Hematopoietic multipotent progenitor cell treated with erythropoietin and hydrocortisone succinate and interleukin-3 and kit ligand, for 8 days (in vitro differentiated cells): ENCODE measurements at regions not wholly inside any gene's neighbourhood (a gene's known extent, or its start where the extent isn't known, plus 50 kb on each side); places are given as distances from the start of the nearest gene placed in this dataset.

Experiments
- DNase-seq: peaks from one replicate; pipeline ENCODE4 v3.0.0-alpha.2; 2015

DNA sequence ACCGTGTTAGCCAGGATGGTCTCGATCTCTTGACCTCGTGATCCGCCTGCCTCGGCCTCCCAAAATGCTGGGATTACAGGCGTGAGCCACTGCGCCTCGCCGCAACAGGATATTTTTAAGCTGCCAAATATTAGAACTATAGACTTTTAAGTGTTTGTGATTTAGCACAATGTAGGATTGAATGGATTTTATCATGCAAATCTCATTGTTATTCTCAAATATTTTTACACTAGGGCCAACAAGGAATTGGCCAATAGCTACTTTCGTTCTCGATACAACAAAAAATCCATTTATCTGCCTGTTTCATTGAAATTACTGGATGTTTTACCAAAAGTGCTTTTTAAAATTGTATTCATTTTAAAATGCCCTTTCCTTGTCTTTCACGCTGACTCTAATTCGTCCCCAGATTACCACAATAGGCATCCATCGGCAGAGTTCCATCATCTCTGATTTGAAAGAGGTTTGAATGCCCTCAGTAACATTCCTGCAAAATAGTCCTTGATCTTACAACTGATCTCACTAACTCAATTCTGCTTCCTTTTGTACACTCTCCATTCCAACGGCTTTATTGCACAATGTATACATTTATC, 99.6 kb upstream of the ROBO2 start:
- no peak for DNase-seq

DNA sequence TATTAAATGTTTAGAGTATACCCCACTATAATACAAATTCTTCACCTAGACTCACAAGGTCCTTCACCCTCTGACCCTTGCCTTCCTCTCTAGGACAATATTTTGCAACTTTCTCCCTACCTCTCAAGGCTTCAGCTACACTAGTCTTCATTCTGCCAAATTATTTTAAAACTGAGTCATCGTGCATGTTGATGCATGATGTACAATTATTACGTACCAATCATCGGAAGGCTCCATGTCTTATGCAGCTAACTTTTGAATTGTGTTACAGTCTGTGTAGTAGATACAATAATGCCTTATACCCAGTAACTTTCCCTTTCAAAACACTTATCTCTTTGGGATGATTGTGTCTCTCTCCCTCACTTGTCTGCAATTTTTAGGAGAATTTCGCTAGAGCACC, 98.5 kb upstream of the ROBO2 start:
- no peak for DNase-seq

DNA sequence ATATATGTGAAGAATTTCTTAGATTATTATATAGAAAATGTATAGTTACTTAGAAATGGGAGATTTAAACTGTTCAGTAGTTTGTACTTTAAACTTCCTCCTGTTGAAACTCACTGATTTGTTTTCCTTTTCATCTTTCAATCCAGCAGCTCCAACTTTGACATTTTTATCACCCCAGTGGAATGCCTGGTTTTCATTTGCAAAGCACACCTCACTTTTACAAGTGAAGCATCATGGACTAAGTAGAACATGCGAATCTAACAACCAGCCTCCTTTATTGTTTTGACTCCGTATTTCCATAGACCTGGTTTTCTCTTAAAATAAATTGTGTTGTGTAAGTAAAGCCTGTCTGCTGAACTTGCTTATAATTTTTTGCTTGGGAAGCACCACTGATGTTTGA, 97.8 kb upstream of the ROBO2 start:
- no peak for DNase-seq

DNA sequence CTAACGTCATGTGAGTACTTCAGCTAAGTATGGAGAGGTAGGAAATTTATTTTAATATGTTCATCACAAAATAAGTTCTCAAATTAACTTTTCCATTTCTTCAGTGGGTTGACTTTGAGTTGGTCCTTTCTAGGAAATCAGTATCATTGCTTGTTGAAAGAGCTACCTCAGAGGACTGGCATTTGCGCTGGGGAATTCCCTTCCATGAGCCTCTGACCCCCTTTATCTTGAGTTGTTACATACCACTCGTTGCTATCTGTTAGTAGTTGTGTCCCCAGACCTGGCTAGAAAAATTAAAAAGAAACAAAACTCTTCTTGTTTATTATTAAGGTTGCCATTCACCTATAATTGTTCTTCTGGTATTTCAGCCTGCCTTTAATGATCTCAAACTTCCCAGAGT, 96.8 kb upstream of the ROBO2 start:
- DNase-seq, result no peak

DNA sequence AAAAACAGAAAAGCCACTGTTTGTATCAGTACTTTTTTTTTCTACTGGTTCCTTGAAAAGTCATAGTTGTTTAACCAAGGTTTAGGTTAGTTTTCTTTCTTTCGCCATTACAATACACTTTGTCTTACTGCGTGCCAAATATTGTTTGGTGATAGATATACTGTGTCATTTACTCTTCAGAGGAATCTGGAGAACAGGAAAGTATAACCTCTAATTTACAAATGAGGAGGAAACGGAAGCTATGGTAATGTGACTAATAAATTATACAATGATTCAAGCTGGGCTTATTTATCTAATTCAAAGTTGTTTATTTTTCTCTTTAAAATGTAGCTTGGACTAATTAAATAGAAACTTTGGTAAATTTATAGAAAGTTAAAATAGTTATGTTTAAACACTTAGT, 96.2 kb upstream of the ROBO2 start:
- DNase-seq, result no peak

DNA sequence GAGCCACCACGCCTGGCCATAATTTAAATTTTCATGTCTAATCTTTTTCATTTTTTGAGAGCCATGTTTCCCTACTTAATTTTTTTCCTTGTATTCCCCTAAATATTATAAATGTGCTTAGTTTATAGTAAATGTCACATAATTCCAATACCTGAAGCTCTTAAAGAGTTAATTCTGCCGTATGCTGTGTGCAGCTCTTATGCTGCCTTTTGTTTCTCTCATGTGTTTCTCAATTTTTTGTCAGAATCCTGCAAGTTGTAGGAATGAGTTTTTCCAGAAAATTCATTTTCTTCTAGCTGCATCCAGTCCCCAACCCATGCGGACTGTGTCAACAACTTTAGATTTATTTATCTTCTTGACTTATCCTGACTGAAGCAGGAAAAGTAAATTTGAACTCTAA, 90.9 kb upstream of the ROBO2 start:
- DNase-seq, result no peak

DNA sequence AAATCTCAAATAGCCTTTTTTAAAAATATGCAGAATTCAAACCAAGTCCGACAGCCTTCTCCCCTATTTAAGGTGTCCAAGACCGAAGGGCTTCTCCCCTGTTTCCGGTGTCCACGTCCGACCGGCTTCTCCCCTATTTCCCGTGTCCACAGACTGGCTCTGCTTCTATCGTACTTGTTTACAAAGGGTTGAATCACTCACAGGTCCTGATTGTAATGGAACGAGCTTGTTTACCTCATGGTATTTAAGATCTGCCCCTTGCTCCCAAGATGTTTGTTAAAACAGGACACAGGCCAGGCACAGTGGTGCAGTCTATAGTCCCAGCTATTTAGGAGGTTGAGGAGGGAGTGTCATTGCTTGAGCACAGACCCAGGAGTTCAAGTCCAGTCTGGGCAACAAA, 90.4 kb upstream of the ROBO2 start:
- DNase-seq, result no peak

DNA sequence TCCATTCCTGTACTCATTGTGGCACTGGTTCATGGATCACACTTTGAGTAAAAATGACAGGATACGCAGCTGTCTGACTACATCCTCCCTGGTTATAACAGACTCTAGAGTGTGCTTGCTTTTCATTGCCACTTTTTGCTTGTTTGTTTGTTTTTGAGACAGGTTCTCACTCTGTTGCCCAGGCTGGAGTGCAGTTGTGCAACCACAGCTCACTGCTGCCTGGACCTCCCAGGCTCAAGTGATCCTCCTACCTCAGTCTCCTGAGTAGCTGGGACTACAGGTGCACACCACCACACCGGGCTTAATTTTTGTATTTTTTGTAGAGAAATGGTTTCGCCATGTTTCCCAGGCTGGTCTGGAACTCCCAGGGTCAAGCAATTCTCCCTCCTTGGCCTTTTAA, 89.3 kb upstream of the ROBO2 start:
- no peak for DNase-seq

DNA sequence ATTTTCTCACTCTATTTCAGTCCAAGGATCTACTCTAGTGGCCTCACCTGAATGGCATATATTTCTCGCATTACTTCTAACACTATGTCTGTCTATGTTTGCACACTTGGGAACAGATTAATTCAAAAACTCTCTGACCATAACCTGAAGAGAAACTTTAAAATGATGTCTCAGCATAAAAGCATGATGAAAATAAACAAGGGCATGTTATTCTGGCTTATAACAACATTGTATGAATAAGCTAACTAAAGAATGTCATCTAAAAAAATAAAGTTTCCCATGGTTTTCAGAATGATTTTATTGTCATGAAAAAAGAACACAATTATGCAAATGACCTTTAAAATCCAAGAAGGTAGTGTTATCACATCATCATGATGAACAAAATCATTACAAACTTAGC, 85.5 kb upstream of the ROBO2 start:
- DNase-seq, result no peak

DNA sequence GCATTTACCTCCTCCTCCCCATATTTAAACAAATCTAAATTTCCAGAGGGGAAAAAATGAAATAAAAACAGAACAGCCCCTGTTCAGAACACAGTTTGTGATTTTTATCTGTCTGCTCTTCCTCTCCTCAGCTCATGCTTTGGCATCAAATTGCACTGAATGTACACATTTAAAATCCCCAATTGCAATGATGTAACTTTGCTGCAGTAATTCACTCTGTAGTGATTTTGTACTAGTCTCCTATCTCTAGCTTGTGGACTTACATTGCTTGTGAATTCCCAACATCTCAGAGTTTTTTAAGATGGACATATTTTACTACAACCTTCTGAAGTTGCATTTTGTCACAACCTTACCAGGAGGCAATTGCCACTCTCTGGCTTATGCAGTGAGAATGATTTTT, 81.6 kb upstream of the ROBO2 start:
- DNase-seq, result no peak

DNA sequence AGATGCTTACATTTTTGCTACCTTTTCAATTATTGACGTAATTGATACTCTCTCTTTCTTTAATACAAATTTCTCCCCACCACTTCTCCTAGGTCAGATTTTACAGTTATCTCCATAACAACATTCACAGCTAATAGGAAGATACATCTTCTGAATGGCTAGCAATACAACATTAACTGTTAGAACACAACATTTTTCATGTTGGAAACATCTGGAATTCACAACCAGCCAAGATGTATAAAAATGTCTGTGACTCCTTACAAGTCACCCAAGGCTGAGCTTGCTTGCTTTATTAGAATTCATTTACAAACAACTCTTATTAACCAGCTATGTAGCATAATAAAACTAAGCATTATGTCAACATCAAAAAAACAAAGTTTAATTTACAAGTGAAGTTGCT, 81.0 kb upstream of the ROBO2 start:
- DNase-seq, result no peak

DNA sequence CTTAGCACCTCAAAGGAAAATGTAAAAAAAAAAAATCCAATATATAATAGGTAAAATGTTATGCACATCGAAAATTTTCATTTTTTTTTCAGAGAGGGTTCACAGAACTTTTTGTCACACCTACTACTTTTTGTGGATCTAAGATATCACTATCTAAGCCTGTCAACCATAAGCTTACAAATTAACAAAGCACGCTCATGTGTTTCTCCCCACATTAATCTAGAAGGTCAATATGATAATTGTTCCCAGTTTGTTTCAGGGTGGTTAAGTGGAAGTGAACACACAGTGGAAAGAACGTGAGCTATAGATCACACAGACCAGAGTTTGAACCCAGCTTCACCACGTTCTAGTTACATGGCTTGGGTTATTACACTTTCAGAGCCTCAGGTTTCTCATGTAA, 78.6 kb upstream of the ROBO2 start:
- no peak for DNase-seq

DNA sequence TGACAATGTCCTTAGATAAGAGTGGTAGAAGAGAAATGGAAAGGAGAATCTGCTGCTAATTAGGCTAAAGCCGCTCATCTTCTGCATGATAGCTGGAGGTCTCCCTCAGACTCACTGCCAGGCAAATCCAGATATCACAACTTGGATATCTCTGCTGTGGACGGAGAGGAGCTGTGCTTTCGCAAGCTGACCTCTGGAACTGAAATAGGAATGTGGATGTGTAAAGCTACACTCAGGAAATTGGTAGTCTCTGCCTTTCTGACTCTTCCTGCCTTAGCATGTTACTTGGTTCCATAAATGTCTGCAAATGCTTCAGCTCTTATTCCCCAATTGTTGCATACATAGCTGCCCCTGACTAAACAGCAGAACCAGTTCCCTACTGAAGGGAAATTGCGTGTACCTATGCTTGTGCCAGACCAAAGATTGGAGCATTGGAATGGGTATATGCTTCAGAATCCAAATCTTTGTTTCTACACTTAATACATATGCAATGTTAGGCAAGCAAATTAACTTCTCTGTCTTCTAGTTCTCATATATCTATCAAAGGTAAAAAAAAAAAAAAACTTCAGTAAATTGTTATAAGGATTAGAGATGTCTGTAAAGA, 74.7 kb upstream of the ROBO2 start:
- no peak for DNase-seq

DNA sequence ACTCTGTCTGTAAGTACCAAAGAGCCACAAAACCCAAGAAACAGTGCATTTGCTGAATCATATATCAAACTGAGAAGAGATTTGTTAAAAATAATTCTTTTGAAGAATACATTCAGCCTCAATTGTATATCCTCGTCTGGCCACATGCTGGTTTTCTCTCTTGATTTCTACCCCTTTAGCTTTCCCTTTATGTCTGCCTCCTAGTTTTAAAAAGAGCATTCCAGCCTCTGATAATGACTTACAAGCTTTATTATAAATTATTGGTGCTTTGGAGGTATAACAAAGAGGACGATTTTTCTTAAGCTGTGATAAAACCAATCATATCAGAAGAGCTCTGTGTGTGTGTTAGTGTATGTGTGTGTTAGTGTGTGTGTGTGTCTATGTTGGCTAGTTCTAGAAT, 70.4 kb upstream of the ROBO2 start:
- no peak for DNase-seq

DNA sequence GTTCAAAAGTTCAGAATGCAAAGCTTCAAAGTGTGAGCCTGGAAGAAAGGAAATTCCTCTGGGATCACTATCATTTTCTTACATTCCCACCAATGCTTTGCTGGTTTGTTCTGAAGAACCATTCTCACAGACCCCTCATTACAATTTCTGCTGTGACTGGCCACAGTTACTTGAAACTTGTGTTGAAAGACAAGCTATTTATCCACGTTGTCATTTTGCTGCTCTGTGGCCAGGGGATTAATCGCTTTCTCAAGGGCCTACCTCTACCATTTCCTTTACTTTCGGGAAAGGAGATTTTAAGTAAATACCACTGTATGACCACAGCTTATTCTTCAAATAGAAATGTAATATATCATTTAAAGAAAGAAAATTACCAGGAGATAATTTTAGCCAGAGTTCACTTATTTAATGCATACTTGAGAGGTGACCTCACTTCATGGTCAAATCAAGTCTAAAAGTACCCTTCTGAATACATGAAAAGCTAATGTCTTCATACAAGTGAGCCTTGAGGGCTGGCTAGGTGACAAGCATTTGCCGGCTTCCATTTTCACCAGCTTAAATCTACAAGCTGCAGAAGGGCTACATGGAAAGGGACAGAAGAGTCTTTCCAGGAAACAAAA, 69.8 kb upstream of the ROBO2 start:
- DNase-seq, result no peak

DNA sequence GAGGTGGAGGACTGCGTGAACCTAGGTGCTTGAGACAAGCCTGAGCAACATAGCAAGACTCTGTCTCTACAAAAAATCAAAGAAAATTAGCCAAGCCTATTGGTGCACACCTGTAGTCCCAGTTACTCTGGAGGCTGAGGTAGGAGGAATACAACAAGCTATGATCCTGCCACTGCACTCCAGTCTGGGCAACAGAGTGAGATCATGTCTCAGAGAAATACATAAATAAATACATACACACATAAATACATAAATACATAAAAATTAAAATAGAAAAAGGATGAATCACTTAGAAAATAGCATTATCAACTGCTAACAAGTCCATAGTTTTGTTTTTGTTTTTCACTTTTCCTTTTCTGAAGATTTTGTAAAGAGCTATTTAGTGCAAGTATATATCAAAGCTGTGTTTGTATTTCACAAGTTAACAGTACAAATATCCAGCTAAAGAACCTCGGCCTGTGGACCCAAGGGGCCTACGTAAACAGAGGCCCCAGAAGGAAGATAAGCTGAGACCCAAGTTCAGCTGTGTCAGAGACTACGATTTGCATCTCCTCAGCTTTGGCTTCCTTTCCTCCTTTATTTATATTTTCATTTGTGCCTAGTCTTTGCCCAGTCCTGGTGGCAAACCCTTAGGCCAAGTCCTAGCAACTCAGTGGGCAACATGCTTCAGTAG, 67.1 kb upstream of the ROBO2 start:
- DNase-seq, result no peak

DNA sequence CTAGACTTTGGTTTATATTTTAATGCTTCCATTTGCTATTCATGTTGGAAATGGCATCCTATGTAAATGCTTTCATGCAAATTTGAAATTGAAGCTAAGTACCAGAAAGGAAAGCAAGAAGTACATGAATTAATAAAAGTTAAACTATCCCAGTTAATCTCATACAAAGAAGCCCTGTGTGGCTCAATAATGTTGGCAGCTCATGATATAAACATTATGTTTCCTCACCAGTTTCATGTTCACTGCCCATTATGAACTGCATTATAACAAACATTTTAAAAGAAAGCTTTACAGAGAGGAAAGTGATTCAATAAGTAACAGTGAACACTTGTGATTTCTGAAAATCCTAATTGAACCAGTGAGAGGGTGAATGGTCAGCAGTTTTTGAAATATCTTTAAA, 62.9 kb upstream of the ROBO2 start:
- no peak for DNase-seq

DNA sequence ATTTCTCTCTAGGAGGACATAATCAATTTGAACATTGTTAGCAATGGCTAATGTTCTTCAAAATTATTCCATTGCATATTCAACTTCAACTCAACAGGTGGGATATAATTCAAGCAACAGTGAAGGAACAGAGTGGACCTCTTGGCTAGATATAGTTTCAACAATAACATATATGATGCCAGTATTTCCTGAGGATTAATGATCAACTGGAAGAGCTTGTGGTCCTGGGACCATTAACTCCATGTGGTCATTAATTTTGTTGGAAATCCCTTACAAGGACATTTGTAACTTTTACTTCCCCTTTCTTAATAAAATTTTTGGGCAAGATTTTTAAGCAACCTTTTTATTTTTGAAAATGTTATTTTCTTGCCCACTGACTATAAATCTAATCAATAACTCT, 54.3 kb upstream of the ROBO2 start:
- no peak for DNase-seq

DNA sequence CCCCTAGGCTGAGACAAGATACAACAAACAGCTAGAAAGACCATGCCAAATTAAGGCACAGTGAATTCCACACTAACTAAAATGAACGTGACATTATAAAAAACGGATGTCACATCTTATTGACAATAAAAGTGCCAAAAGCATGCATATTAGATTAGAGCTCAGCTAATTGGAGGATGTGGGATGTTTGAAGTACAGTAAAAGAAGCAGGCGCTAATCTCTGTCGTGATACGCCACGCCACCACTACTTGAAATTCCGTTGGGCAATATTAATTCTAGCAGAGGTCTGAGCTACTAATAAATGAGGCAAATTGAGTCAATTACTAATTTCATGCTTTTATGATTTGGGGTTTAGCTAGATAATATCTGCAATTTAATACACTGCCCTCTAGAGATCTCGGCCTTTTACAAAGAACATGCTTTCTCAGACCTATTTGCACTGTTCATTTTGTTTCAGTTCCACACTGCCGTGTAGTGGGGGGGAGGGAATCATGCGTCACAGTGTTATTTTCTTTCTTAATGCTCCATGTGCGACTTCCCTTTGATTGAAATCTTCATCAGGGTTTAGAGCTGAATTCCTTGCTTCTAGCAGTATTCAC, 52.9 kb upstream of the ROBO2 start:
- DNase-seq, result no peak
